NCI-H748 treated with DMSO at 0.1 percent for 48 hours (cell line): ENCODE measurements at regions not wholly inside any gene's neighbourhood (a gene's known extent, or its start where the extent isn't known, plus 50 kb on each side); places are given as distances from the start of the nearest gene placed in this dataset.
"Not testable (repeated sequence)": the region's sequence is repeated elsewhere in the genome, so short reads cannot be mapped to it uniquely, and the experiment has no call there.

Experiments
- DNase-seq: peaks from one replicate; lab custom pipeline; 2025; lab: John Stamatoyannopoulos, UW

- no peak for DNase-seq
Measured at GRCh38 chr12:97713270-97713669, 250.7 kb downstream of the RMST start.

DNA sequence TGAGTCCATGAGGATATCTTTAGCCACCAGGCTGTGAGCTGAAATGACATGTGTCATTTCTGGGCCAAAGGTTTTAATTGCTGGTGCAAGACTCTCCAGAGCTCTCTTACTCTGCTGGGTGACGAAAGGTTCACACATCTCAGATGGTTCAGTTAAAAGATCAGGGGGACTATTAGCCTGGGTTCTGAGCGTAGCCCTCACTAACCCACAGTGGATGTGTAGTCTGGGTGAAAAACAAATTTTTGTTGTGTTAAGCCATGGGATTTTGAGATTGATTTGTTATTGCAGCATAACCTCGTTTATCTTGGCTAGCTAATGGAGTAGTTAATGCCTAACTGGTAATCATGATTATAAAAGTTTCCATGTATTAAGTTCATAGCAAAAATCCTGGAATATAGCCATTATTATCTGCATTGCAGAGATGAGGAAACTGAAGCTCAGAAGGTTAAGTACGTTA, 251.5 kb downstream of the RMST start:
- DNase-seq, result no peak

DNA sequence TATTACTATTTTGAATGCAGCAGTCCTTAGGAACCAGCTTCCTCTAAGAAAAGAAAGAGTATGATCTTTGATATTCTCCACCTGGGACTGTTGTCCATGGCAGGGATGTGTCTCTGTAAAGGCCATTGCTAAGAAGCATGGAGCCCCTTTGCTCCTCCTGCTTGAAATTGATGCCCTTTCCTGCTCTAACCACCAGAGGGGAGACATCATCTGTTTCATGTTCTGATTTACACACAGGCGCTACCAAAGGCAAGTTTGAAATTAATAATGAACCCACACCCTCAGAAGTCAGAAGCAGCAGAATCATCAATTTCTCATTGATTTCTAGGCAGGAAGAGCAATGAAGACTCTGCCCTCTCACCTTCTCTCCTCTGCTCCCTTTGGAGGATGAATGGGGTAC, 253.8 kb downstream of the RMST start:
- peak; percentile 49 for DNase-seq

DNA sequence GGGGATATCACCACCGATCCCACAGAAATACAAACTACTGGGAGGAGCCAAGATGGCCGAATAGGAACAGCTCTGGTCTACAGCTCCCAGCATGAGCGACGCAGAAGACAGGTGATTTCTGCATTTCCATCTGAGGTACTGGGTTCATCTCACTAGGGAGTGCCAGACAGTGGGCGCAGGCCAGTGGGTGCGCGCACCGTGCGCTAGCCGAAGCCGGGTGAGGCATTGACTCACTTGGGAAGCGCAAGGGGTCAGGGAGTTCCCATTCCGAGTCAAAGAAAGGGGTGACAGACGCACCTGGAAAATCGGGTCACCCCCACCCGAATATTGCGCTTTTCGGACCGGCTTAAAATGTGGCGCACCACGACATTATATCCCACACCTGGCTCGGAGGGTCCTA, 261.2 kb downstream of the RMST start:
- not testable (repeated sequence) for DNase-seq

DNA sequence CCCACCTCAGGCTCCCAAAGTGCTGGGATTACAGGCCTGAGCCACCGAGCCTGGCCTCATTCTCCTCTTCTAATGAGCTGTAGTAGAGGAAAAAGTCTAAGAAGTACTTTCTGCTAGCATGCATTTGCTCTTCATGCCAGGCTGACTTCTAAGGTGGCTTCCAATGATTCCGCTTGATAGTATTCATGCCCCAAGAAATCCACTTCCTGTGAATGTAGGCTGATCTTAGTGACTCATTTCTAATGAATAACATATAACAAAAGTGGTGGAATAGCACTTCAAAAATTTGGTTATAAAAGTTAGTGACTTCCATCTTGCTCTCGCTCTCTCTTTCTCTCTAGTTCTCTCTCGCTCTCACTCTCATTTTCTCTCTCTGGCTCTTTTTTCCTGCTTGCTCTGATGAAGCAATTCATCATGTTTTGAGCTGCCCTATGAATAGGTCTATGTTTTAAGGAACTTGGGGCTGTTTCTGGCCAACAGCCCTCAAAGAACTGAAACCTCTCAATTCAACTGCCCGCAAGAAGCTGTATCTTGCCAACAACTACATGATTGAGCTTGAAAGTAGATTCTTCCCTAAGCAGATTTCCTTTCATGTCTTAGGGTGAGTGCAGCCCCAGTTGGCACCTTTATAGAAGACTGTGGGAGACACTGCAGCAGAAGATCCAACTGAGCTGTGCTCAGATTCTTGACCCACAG, 282.9 kb downstream of the RMST start:
- no peak for DNase-seq

GRCh38 chr12:97748298-97748697, 285.7 kb downstream of the RMST start:
- peak; percentile 57 for DNase-seq

- no peak for DNase-seq
Measured at GRCh38 chr12:97751704-97752103, 289.1 kb downstream of the RMST start.

GRCh38 chr12:97752129-97752528, 289.5 kb downstream of the RMST start:
- no peak for DNase-seq

GRCh38 chr12:97753332-97753731, 290.7 kb downstream of the RMST start:
- no peak for DNase-seq

GRCh38 chr12:97754306-97754705, 291.7 kb downstream of the RMST start:
- no peak for DNase-seq

DNA sequence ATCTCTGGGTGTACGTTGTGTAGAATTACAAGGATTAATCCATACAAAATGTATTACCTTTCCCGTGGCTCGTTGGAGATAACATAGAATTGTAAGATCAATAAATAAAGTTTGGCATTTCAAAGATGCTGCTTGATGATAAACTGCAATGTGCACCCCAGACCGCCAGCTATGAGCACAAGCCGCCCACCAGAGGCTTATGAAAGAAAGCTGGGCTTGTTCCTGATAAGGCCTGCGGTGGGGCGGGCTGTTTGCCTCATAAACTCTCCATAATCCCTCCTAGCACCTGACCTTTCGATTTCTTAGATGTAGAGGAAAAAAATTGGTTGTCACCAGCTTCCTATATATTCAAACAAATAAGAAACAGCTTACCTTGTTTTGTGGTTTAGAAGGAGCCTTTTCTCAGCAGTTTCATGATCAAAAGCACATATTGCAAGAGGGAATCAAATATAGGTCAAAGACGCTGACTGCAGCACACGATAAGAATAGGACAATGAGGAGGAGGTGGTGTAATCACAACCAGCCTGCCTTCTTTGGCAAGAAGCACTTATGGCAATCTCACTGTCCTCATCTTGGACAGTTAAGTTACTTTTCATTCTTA, 293.6 kb downstream of the RMST start:
- no peak for DNase-seq

- DNase-seq, result no peak
Measured at GRCh38 chr12:97756741-97757140, 294.1 kb downstream of the RMST start.

GRCh38 chr12:97757481-97758193, 295.0 kb downstream of the RMST start:
- DNase-seq, result no peak

DNA sequence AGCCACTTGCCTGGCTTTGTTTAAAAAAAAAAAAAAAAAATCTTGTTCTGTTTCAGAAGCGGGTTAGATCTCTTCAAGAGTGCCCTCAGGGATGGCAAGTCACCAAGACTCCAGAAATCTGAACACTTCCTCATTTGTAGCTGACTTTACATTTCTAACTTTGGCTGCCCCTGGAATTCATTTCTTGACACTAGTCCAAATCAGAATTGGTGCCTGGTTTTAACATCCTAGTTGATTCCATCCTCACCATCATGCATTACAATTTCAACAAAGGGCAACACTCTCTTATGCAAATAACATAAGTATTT, 295.5 kb downstream of the RMST start:
- DNase-seq, result no peak

GRCh38 chr12:97758586-97758985, 296.0 kb downstream of the RMST start:
- no peak for DNase-seq

DNA sequence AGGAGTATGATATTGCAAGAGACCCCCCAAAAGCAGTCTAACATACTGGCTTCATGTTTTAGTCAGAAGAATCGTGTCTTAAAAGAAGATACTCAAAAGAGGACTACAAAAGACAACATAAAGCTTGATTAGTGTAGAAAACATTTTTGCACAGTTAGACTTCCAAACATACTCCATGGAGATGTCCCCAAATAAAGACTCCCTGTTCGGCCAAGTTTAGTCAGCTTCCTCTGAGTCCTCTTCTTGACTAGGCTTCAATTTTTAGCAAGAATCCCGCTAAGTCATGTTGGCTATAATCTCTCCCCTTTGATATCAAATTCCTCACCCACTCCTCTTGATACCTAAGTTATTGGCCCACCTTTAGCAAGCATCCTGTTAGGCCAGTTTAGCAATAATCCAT, 298.0 kb downstream of the RMST start:
- no peak for DNase-seq

- no peak for DNase-seq
Measured at GRCh38 chr12:97763113-97763512, 300.5 kb downstream of the RMST start.

GRCh38 chr12:97764700-97765099, 302.1 kb downstream of the RMST start:
- DNase-seq, result no peak

DNA sequence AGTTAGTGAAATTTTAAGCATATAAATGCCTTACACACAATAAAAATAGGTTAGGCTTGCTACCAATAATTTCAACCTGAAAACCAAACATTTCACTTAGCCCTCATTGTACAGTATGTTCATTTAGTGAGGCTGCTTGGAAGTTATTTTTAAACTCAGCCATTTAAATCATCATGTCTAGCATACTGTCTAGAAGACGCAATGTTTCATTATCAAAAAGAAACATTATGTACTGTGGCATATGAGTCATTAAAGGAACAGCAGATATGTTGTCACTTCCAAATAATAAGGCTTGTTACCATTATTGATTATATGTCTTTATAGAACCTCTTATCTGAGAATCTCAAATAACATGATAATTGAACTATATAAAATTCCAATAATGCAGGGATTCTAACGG, 304.7 kb downstream of the RMST start:
- no peak for DNase-seq

- DNase-seq, result no peak
Measured at GRCh38 chr12:97778111-97778510, 315.5 kb downstream of the RMST start.

DNA sequence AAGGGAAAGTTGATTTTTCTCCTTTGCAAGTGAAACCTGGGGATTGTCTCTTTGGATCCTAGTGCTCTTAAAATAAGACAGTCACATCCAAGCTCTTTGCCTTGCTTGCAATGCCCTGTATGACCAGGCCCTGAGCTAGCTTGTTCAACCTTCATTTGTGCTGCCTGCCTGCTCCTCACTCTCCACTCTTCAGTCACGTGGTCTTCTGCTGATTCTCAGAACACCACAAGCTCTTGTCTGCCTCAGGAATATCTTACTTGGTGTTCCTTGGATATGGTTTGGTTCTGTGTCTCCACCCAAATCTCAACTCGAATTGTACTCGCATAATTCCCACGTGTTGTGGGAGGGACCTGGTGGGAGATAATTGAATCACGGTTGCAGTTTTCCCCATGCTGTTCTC, 318.7 kb downstream of the RMST start:
- no peak for DNase-seq

DNA sequence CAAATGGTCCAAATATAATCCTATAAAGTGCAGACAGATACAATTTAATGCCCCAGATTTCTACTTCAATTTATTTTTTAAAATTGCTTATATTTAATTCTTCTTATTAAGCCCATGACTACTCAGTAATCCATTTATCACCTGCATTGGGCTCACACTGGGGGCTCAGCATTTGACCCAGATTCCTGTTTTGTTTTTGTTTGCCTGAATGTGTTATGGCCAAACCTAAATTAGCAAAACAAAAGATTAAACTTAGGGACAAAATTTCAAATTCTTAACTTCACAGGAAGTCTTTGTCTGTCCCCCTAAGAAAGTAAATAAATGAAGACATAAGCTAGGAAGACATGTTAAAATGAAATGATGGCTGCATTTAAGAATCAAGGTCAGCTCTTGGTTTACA, 322.3 kb downstream of the RMST start:
- no peak for DNase-seq

- DNase-seq, result no peak
Measured at GRCh38 chr12:97790281-97790680, 327.7 kb downstream of the RMST start.

GRCh38 chr12:97797473-97797872, 334.9 kb downstream of the RMST start:
- DNase-seq, result no peak
